ENCODE measurements at regions not wholly inside any gene's neighbourhood (a gene's known extent, or its start where the extent isn't known, plus 50 kb on each side); places are given as distances from the start of the nearest gene placed in this dataset.

DNA sequence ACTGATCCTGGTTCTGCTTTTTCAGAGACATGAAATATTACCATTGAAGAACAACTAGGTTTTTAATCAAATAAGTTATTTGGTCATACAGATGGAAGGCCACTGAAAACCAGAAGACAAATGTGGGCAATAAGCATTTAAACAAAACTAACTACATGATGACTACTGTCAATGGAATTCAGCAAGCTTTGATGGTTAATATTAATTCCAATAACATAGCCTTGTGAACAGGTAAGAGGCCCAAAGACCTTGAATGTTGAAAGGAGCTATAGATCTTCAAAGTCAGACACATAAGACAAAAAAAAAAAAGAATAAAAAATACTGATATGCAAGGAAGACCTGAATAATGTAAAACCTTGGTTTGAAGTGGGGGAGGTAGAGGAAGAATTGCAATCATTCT lies 1955.6 kb upstream of the CELF4 start:
- no peak for DNase-seq (ENCODE audit: low spot score)

DNA sequence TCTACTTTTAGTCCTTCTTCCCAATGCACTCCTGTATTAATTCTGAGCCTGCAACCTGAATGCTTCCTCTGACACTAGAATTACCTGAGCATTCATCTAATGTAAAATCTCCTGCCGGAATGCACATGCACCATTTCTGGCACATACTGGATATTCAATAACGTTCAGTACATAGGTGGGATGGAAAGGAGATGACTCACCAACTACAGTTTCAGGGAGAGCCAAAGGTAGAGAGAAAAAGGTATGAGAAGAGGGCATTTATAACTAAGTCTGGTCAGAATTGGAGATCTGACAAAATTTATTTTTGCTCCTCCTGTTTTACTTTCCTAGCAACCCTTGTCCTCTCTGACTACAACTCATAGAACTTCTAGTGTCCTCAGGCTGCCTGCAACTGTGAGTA lies 1954.1 kb upstream of the CELF4 start:
- DNase-seq (ENCODE audit: low spot score), result no peak

DNA sequence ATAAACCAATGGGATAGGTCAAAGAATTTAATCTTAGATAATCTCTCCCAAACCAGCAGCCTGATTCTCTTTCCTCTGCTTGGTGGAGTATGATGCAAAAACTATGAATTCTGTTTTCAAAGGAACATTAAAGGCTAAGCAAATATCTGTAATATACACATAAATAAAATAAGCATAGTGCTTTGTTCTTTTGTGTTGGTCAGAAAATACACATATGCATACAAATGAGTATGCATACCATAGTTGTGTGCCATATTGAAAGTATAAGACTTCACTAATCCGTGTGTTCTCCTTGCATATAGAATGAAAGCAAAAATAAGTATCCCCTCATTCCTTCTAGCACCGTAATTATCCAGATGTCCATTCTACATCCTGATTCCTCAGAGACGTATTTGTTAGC lies 1949.7 kb upstream of the CELF4 start:
- no peak for DNase-seq (ENCODE audit: low spot score)

DNA sequence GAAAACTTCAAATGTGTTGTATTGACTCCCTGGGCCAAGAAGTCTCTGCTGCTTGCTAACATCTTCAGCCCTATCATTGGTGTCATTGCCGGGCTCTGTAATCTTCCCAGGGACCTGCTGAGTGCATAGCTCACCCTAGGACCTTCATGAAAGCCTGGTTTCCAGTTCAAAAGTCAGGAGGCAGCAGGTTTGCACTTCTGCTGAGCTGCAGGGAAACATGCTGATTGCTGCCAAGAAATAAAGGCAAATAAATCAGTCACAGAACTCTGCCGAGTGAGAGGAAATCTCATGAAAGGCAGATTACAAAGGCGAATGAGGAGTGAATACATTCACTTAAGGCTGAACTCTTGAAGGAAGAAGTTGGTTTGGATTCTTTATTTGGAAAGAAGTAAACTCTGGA lies 1947.6 kb upstream of the CELF4 start:
- DNase-seq (ENCODE audit: low spot score), result no peak

GRCh38 chr18:39506581-39507330 lies 1941.2 kb upstream of the CELF4 start:
- no peak for DNase-seq (ENCODE audit: low spot score)

DNA sequence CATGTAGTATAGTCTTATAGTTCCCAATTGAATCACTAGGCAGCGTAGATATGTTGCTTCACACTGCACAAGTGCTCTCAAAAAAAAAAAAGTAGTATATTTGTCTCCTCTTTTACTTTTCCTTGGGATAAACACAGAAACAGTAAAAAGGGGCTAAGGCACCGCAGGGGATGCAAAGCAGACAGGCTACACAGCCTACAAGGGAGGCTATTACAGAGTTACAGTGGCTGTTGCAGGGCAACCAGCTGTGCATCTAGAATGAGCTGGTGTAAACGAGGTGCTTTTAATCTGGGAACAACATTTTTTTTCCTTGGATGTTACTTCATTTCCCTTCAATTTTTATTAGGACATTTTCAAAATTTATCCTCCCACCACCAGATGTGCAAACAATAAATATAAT lies 1934.7 kb upstream of the CELF4 start:
- no peak for DNase-seq (ENCODE audit: low spot score)

GRCh38 chr18:39497821-39498220 lies 1932.2 kb upstream of the CELF4 start:
- no peak for DNase-seq (ENCODE audit: low spot score)

DNA sequence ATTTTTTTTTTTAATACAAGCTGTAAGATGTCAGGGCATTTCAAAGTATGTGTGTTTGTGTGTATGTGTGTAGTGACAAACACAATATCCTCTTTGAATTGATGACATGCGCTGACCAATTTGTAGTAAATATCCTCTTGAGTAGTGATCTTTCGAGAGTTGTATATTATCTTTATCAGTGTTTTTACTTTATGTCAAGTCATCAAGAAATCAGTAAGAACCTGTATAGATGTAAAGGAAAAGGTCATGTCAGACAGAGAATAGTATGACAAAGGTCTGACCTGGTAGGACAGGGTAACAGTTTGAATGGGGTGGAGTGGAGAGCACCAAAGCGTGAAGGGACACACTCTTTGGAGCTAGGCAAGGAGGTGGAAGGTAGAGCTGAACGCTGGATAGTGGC lies 1931.4 kb upstream of the CELF4 start:
- DNase-seq (ENCODE audit: low spot score), result no peak

GRCh38 chr18:39494211-39494896 lies 1928.8 kb upstream of the CELF4 start:
- DNase-seq (ENCODE audit: low spot score), result no peak

DNA sequence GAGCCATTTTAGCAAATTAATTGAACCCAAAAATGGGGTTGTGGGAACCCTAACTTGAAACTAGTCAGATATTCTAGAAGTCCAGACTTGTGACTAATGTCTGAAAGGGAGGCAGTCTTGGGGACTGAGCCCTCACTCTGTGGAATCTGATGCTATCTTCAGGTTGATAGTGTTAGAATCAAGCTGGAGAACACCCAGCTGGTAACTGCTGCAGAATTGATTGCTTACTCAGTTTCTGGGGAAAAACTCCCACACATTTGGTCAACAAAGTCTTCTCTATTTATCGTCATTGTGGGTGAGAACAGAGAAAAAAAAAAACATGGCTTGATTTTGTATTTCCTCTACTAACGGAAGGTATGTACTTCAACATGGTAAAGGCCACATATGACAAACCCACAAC lies 1925.8 kb upstream of the CELF4 start:
- DNase-seq (ENCODE audit: low spot score), result no peak

DNA sequence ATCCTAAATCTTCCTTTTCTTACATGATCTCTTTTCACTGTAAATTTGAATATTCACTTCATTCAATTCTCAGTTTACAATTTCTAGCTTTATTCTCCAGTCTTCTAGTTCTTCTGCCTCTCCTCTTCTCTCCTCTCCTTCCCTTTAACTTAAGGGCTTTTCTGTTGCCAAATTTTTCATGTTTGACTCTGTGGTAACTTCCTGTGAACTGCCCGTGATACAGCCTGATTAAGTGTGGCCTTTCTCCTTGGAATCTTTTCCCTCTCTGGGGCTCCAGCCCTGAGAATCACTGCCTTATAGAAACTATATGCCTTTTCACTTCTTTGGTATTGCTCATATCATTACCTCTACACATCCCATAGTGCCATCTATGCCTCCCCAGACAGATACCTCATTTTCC lies 1923.8 kb upstream of the CELF4 start:
- DNase-seq (ENCODE audit: low spot score), result peak; percentile 9

DNA sequence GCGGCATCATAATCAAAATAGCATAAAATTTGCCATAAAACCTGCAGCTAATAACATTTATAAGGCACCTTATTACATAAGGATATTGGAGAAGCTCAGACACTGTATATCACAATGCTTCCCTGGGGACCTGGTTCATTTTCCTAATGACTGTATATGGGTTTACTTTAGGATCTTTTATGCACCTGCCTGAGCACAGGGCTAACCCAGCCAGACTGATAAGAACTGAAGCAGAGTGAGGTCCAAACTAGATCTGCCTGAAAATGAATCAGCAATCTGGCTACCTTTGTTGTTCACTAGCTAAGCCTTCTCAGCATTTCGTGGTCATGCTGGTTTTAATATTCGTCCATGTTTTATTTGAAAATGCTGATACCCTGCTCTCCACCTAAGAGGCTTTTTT lies 1922.3 kb upstream of the CELF4 start:
- DNase-seq (ENCODE audit: low spot score), result no peak

DNA sequence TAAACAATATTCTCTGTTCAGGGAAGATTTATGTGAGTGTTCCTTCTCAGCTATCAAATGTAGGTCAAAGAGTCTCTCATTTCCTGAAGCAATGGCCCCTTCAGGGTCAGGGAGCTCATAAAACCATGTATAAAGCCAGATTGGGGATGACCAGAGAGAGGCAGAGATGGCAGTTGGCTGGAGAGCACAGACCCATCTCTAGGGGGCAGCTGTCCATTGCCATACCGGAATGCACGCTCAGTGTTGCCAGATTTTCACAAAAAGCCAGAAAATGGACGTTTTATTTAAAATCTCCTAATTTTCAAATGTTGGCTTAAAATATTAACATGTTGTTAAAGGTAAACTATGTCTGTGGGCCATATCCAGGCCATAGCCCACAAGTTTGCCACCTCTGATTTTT lies 1920.7 kb upstream of the CELF4 start:
- DNase-seq (ENCODE audit: low spot score), result no peak

DNA sequence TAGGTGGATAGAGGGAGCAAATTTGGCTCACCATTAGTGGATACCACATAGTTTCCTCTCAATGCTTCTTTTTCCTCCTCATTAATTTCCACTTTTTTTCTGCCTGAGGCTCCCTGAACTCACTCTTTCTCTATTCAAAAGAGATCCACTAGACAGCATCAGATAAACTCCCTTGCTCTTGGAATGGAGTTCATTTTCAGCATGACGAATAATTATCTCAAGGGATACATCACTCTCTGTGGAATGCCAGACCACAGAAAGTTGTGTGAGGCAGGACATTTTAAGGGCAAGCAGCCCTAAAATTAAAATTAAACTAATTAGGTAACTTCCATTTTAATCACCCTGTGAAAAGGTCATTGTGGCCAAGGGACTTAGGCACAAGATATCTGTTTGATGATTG lies 1920.1 kb upstream of the CELF4 start:
- peak; percentile 44 for DNase-seq (ENCODE audit: low spot score)

GRCh38 chr18:39481281-39481680 lies 1915.7 kb upstream of the CELF4 start:
- DNase-seq (ENCODE audit: low spot score), result no peak

- DNase-seq (ENCODE audit: low spot score), result no peak
These were observed 1915.0 kb upstream of the CELF4 start for GRCh38 chr18:39480494-39481195.

DNA sequence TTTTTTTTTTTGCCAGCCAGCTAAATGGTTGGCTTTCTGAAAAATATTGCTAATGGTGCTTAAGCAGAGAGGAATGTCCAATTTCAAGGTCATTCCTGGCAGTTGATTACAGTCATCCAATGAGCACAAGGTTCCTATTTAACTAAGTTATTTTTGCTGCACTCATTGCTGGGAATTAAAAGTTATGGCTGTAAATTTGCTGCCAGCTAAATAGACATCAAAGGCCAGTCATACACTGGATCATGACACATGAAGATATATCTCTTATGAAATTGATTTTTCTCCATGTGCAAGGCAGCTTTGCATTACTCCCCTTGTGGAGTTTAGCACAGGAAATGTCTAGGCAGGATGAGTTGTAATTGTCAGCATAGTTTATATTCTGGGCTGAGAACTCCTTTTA lies 1898.4 kb upstream of the CELF4 start:
- no peak for DNase-seq (ENCODE audit: low spot score)

- no peak for DNase-seq (ENCODE audit: low spot score)
These were observed 1896.8 kb upstream of the CELF4 start for GRCh38 chr18:39462436-39462835.

DNA sequence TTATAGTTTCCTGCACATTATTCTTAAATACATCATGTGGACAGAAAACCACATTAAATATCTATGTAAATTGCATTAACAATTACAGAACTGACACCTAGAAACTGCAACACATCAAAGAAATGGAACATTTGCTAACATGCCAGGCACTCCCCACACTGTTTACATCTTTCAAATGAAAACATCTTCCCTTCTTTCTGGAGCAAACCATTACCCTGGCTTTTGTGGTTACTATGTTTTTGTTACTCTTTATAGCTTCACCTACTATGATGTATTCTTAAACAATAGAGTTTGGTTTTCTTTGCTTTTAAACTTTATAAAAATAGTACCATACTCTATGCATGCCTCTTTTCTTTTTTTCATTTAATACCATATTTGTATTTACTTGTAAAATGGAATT lies 1894.5 kb upstream of the CELF4 start:
- DNase-seq (ENCODE audit: low spot score), result no peak

GRCh38 chr18:39455285-39455684 lies 1889.7 kb upstream of the CELF4 start:
- peak; percentile 31 for DNase-seq (ENCODE audit: low spot score)

DNA sequence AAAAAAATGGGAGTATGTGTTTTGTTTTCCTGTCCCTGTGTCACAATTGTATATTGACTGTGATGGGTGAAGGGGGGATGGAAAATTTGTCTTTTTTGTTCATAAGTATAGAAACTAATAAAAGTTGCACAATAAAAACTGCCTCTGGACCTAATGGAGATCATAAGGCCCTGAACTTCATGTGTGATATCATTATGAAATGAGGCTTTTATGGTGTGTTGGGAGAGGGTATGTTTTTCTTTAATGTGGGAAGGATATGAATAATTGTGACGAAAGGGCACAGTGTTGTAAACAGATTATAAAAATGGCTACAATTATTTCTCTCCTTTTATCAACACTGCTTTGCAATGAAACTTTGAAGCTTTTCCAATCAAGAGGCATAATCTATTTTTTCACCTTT lies 1889.3 kb upstream of the CELF4 start:
- no peak for DNase-seq (ENCODE audit: low spot score)

DNA sequence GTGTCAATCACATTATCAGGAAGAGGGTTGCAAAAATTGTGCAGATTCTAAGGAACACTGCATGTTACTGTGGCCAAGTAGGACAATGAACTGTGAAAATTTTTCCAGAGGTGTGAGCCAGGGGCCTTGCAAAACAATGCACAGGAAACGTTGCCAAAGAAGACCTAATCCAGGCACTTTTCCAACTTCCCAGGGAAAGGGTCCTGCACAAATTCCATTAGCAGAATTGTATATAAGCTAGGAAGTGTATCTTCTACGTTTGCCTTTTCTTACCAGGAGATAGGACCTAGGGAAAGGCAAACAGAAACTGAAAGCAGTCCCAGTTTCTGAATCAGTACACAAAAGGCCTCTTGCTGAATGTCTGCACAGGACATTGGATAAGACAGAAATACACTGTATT lies 1888.3 kb upstream of the CELF4 start:
- DNase-seq (ENCODE audit: low spot score), result peak; percentile 19

GRCh38 chr18:39453356-39453755 lies 1887.8 kb upstream of the CELF4 start:
- no peak for DNase-seq (ENCODE audit: low spot score)
